LNCaP clone FGC (cell line): ENCODE measurements at regions not wholly inside any gene's neighbourhood (a gene's known extent, or its start where the extent isn't known, plus 50 kb on each side); places are given as distances from the start of the nearest gene placed in this dataset.
"Not testable (repeated sequence)": the region's sequence is repeated elsewhere in the genome, so short reads cannot be mapped to it uniquely, and the experiment has no call there.

Experiments
- DNase-seq: peaks from one replicate; pipeline ENCODE4 v3.0.0-alpha.2; 2011; ENCODE audit warnings: low read depth
- H3K4me3 ChIP-seq: 2 replicates; pipeline ENCODE4 v1.5.1; 2011; ENCODE audit warnings: mild to moderate bottlenecking, low read depth, low read length, control low read depth
- CTCF ChIP-seq: IDR thresholded peaks from 2 replicates; pipeline ENCODE4 v1.5.1; 2012; ENCODE audit warnings: mild to moderate bottlenecking; ENCODE audit not compliant: control insufficient read depth, insufficient read depth; ENCODE audit errors: extremely low read depth

- no peak overlapping the region for H3K4me3 ChIP-seq
- DNase-seq, result no peak
- no peak for TF ChIP-seq CTCF
Measured at GRCh38 chr7:98779800-98780587, 89.8 kb downstream of the TMEM130 start.

GRCh38 chr7:98784216-98784785, 85.5 kb downstream of the TMEM130 start:
- DNase-seq, result no peak
- TF ChIP-seq CTCF, result no peak
- no peak overlapping the region for H3K4me3 ChIP-seq

- H3K4me3 ChIP-seq, result no peak overlapping the region
- DNase-seq, result no peak
- TF ChIP-seq CTCF, result no peak
Measured at GRCh38 chr7:98785929-98786571, 83.8 kb downstream of the TMEM130 start.

GRCh38 chr7:98788966-98789365, 80.8 kb downstream of the TMEM130 start:
- no peak for TF ChIP-seq CTCF
- no peak overlapping the region for H3K4me3 ChIP-seq
- DNase-seq, result no peak

- not testable (repeated sequence) for H3K4me3 ChIP-seq, DNase-seq
Measured at GRCh38 chr7:98794453-98794852, 75.4 kb downstream of the TMEM130 start.

GRCh38 chr7:98795741-98796493, 73.9 kb downstream of the TMEM130 start:
- no peak overlapping the region for H3K4me3 ChIP-seq
- DNase-seq, result no peak
- TF ChIP-seq CTCF, result no peak
